SK-N-SH treated with all-trans-retinoic acid at 6 μM for 48 hours (cell line): ENCODE measurements at regions not wholly inside any gene's neighbourhood (a gene's known extent, or its start where the extent isn't known, plus 50 kb on each side); places are given as distances from the start of the nearest gene placed in this dataset.
"Not testable (repeated sequence)": the region's sequence is repeated elsewhere in the genome, so short reads cannot be mapped to it uniquely, and the experiment has no call there.

Experiments
- ATAC-seq: fragments of 200-7000 bp; cut with Tn5 transposase; 3 replicates; pipeline ENCODE4 v1.9.1; 2020; ENCODE audit warnings: mild to moderate bottlenecking, moderate library complexity
- ARNTL ChIP-seq: fragments of 450-650 bp; formaldehyde crosslinking; IDR thresholded peaks from 2 replicates; pipeline ENCODE4 v1.5.0; 2020; ENCODE audit warnings: low read depth, mild to moderate bottlenecking, moderate library complexity, borderline replicate concordance
- CREB5 ChIP-seq: fragments of 250-450 bp; sonication (Bioruptor Pico); IDR thresholded peaks from 2 replicates; pipeline ENCODE4 v1.5.1; 2020; ENCODE audit warnings: low read depth, mild to moderate bottlenecking, moderate library complexity
- CSDC2 ChIP-seq: fragments of 250-450 bp; sonication (Bioruptor Pico); IDR thresholded peaks from 2 replicates; pipeline ENCODE4 v1.5.0; 2020; ENCODE audit warnings: mild to moderate bottlenecking, moderate library complexity
- CSRNP3 ChIP-seq: fragments of 250-450 bp; sonication (Bioruptor Pico); IDR thresholded peaks from 2 replicates; pipeline ENCODE4 v1.5.1; 2021; ENCODE audit warnings: mild to moderate bottlenecking, moderate library complexity
- GLIS3 ChIP-seq: fragments of 250-450 bp; sonication (Bioruptor Pico); IDR thresholded peaks from 2 replicates; pipeline ENCODE4 v1.5.0; 2020; ENCODE audit warnings: mild to moderate bottlenecking, moderate library complexity
- OSR1 ChIP-seq: fragments of 250-450 bp; sonication (Bioruptor Pico); IDR thresholded peaks from 2 replicates; pipeline ENCODE4 v1.8.0; 2022; ENCODE audit warnings: moderate library complexity, mild to moderate bottlenecking, inconsistent platforms
- RARB ChIP-seq: fragments of 250-450 bp; sonication (Bioruptor Pico); IDR thresholded peaks from 2 replicates; pipeline ENCODE4 v1.8.0; 2021; ENCODE audit warnings: mild to moderate bottlenecking, moderate library complexity
- SNAI2 ChIP-seq: fragments of 250-450 bp; sonication (Bioruptor Pico); IDR thresholded peaks from 2 replicates; pipeline ENCODE4 v1.5.0; 2020; ENCODE audit warnings: mild to moderate bottlenecking, moderate library complexity
- TCF4 ChIP-seq: fragments of 250-450 bp; sonication (Bioruptor Pico); IDR thresholded peaks from 2 replicates; pipeline ENCODE4 v1.8.0; 2021; ENCODE audit warnings: mild to moderate bottlenecking, moderate library complexity, borderline replicate concordance
- TSHZ2 ChIP-seq: fragments of 250-450 bp; sonication (Bioruptor Pico); IDR thresholded peaks from 2 replicates; pipeline ENCODE4 v1.5.0; 2020; ENCODE audit warnings: mild to moderate bottlenecking, moderate library complexity
- ZC3H10 ChIP-seq: fragments of 250-450 bp; sonication (Bioruptor Pico); IDR thresholded peaks from 2 replicates; pipeline ENCODE4 v1.5.1; 2021; ENCODE audit warnings: mild to moderate bottlenecking, moderate library complexity
- ZFP3 ChIP-seq: fragments of 250-450 bp; sonication (Bioruptor Pico); IDR thresholded peaks from 2 replicates; pipeline ENCODE4 v1.5.0; 2020; ENCODE audit warnings: mild to moderate bottlenecking, moderate library complexity
- ZFP30 ChIP-seq: fragments of 450-650 bp; formaldehyde crosslinking; IDR thresholded peaks from 2 replicates; pipeline ENCODE4 v1.5.0; 2022; ENCODE audit warnings: mild to moderate bottlenecking, moderate library complexity
- ZNF70 ChIP-seq: fragments of 450-650 bp; formaldehyde crosslinking; IDR thresholded peaks from 2 replicates; pipeline ENCODE4 v1.5.0; 2020; ENCODE audit warnings: mild to moderate bottlenecking, moderate library complexity
- ZNF8 ChIP-seq: fragments of 450-650 bp; formaldehyde crosslinking; IDR thresholded peaks from 2 replicates; pipeline ENCODE4 v1.5.0; 2020; ENCODE audit warnings: mild to moderate bottlenecking, moderate library complexity

- ATAC-seq, result not testable (repeated sequence)
Observed at GRCh38 chr7:66477822-66478397, 150.8 kb upstream of the KCTD7 start.

DNA sequence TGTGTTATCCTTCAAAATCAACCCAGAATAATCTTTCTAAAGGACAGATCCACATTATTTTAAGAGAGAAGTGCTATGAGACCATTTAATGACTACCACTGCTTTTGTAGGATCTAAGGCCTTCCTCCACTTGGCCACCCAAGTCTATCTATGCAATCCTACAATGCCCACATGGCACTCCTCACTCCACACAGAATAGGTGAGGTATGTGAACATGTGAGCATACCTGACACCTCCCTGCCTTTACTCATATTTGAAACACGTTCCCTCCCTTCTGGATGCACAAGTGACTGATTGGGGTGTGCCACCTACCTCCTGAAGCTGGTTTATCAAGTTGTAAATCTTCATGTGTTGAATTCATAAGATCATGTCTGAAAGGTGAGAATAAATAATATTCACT lies 147.5 kb upstream of the KCTD7 start:
- ATAC-seq, result not testable (repeated sequence)

GRCh38 chr7:66489065-66489464 lies 139.6 kb upstream of the KCTD7 start:
- not testable (repeated sequence) for ATAC-seq

GRCh38 chr7:66489741-66490140 lies 138.9 kb upstream of the KCTD7 start:
- not testable (repeated sequence) for ATAC-seq

GRCh38 chr7:66490979-66491378 lies 137.7 kb upstream of the KCTD7 start:
- not testable (repeated sequence) for ATAC-seq

GRCh38 chr7:66492405-66492804 lies 136.3 kb upstream of the KCTD7 start:
- not testable (repeated sequence) for ATAC-seq

- peak; percentile 30; the same call in 1 of the 2 replicates for TF ChIP-seq ZNF8
- no peak for TF ChIP-seq SNAI2 (CRISPR knock-in tag)
- TF ChIP-seq TSHZ2 (CRISPR knock-in tag), result peak; percentile 74
- TF ChIP-seq GLIS3 (CRISPR knock-in tag), result no peak
- TF ChIP-seq CSRNP3 (CRISPR knock-in tag), result no peak
- peak; percentile 96 for TF ChIP-seq ZFP3 (CRISPR knock-in tag)
- TF ChIP-seq CSDC2 (CRISPR knock-in tag), result peak; percentile 67; the same call in 1 of the 2 replicates
- peak; percentile 93 for ATAC-seq
Observed at GRCh38 chr7:66493235-66494205, 135.2 kb upstream of the KCTD7 start.

GRCh38 chr7:66497346-66497745 lies 131.3 kb upstream of the KCTD7 start:
- ATAC-seq, result no peak
- TF ChIP-seq ARNTL (CRISPR knock-in tag) (no peak), RARB (no peak), CREB5 (CRISPR knock-in tag) (no peak), ZFP30 (no peak), OSR1 (CRISPR knock-in tag) (no peak), ZC3H10 (CRISPR knock-in tag) (no peak), ZNF70 (CRISPR knock-in tag) (no peak), ZFP3 (CRISPR knock-in tag) (no peak), CSDC2 (CRISPR knock-in tag) (no peak), GLIS3 (CRISPR knock-in tag) (no peak), SNAI2 (CRISPR knock-in tag) (no peak), TCF4 (CRISPR knock-in tag) (no peak), ZNF8 (no peak), TSHZ2 (CRISPR knock-in tag) (no peak)
